H54 (cell line): ENCODE measurements at regions not wholly inside any gene's neighbourhood (a gene's known extent, or its start where the extent isn't known, plus 50 kb on each side); places are given as distances from the start of the nearest gene placed in this dataset.

Experiments
- DNase-seq: peaks from one replicate; pipeline ENCODE4 v3.0.0; 2011; ENCODE audit warnings: low spot score, mixed read lengths; ENCODE audit not compliant: insufficient read length
- FAIRE-seq: peaks from 3 replicates; lab custom pipeline; 2011; peaks lifted over from hg19 to GRCh38; lab: Jason Lieb, UNC
- POLR2A ChIP-seq: IDR thresholded peaks from 2 replicates; pipeline ENCODE4 v1.6.1; 2011; ENCODE audit warnings: low read depth, mild to moderate bottlenecking, low read length

DNA sequence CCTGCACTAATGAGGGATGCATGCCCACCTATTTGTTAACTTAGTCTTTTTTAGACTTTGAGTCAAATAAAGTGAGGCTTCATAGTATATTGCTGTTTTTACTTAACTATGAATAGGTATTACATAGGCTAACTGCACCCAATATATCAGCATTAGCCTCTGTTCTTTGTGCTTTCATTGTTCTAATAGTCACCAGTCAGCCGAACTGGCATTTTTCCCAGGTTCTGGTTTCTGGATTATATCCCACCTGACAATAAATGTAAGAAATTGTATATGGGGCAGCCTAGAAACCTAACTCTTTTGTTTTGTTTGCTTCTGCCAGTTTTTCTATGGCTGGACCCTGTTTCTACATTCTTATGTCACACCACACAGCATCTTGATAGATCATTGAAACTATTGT is 1672.4 kb upstream of the LRRTM1 start:
- no peak for DNase-seq
- TF ChIP-seq POLR2A, result no peak

DNA sequence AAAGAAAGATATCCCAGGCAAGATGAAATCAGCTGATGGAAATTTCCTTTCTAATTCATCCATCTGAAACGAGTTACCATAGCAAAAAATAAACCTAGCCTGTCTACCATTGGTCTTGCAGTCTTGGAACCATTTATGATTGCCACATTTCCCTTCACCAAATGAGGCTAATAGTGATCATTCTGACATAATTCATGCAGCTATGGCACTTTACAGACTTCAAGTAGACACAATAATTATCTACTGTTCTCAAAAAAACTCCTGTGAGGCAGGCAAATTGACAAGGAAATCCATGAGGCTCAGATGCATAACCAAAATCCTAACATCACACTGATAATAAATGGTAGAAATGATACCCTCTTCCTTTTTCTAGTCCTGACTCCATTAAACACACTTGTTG is 1669.7 kb upstream of the LRRTM1 start:
- FAIRE-seq (no peak), DNase-seq (no peak)
- TF ChIP-seq POLR2A, result no peak

More for the DNA sequence above, 1672.4 kb upstream of the LRRTM1 start:
- FAIRE-seq, result no peak

DNA sequence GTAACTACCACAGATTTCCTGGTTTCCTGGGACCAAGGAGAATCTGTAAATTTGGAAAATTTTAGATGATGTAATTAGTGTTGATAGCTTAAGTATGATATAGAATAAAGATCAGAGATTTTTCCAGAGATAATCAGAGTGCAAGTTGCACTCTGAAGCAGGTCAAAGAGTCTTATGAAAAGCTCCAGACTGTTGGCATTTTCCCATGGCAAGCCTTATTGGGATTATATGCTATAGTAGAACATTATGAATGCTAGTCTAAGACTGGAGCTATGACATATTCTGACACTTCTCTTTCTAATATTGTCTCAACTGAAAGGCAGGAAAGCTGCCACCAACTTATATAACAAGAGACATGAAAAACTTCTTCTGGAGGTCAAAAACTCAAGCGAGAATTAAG is 1638.3 kb upstream of the LRRTM1 start:
- FAIRE-seq (no peak), DNase-seq (no peak)
- no peak for TF ChIP-seq POLR2A

- no peak for FAIRE-seq
- no peak for DNase-seq
- TF ChIP-seq POLR2A, result no peak
Observed at GRCh38 chr2:81942136-81942680, 1637.7 kb upstream of the LRRTM1 start.

- FAIRE-seq (no peak), DNase-seq (no peak)
- no peak for TF ChIP-seq POLR2A
Observed at GRCh38 chr2:81940266-81940955, 1635.9 kb upstream of the LRRTM1 start.

GRCh38 chr2:81937944-81938343 is 1633.4 kb upstream of the LRRTM1 start:
- no peak for TF ChIP-seq POLR2A
- DNase-seq (no peak), FAIRE-seq (no peak)

DNA sequence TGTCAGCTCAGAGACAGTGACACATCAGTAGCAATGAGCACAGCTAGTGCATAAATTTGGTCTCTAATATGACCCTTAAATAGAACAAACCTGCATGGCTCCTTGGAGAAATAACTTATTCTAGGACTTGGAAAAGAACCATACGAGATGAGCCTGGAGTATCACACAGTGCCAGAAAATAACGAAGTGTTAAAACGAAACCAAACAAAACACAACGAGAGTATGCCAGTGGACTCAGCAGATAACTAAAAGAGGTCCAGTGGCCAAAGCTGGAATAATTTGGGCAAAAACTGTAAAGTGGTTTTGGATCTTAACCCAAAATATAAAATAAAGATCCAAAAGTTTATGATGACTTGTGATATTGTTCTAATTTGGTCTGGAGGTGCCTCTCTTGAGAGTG is 1599.0 kb upstream of the LRRTM1 start:
- TF ChIP-seq POLR2A, result no peak
- no peak for FAIRE-seq

DNA sequence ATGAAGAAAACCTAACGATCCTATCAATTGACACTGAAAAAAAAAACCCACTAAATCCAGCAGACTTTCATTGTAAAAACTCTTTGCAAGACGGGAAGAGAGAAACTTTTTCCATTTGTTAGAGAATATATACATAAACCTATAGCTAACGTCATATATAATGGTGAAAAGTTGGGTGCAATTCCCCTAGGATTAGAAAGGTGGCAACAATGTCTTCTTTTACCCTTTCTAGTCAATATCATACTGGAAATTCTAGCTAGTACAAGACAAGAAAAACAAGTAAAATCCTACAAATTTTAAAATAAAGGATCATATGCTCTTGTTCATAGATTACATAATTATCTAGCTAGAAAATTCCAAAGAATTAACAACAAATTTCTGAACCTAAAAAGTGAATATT is 1596.5 kb upstream of the LRRTM1 start:
- no peak for DNase-seq
- TF ChIP-seq POLR2A, result no peak
- FAIRE-seq, result no peak

More for the DNA sequence above, 1599.0 kb upstream of the LRRTM1 start:
- no peak for DNase-seq

GRCh38 chr2:81895620-81896250 is 1591.2 kb upstream of the LRRTM1 start:
- no peak for FAIRE-seq
- TF ChIP-seq POLR2A, result no peak
- no peak for DNase-seq

GRCh38 chr2:81894451-81894990 is 1590.0 kb upstream of the LRRTM1 start:
- DNase-seq, result no peak
- TF ChIP-seq POLR2A, result no peak

DNA sequence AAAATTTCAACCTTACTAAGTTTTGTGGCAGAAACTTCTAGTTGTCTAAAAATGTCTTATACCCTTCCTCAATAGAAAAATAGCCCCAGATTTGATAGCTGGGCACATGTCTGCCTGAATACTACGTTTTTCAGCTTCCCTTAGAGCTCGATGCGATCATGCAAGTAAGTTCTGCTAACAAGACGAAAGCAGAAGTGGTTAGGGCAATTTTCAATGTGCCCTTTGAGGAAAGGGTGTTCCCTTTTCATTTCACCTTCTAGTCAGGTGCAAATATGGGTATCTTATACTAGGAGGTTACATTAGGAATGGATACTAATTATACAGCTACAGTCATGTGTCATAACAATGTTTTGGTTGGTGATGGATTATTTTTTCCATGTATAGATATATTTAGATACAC is 1572.1 kb upstream of the LRRTM1 start:
- TF ChIP-seq POLR2A, result no peak
- DNase-seq (no peak), FAIRE-seq (no peak)

More at GRCh38 chr2:81894451-81894990, 1590.0 kb upstream of the LRRTM1 start:
- FAIRE-seq, result no peak

DNA sequence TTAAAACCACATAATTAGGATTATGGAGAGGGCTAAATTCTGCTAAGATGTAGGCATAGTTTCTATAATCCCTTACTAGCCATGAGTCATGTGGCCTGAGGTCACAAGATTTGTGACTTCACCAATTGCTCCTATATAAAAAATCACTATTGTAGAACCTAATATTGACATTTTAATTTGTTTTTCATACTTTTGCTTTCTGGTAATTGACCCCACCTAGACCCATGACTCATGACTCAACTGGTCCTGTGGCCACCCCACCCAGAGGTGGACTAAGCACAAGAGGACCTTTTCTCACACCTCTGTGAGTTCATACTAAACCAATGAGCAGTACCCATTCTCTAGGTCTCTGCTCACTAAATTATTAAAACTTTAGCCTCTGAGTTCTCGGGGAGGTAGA is 1567.5 kb upstream of the LRRTM1 start:
- FAIRE-seq, result no peak
- no peak for TF ChIP-seq POLR2A
- DNase-seq, result no peak

DNA sequence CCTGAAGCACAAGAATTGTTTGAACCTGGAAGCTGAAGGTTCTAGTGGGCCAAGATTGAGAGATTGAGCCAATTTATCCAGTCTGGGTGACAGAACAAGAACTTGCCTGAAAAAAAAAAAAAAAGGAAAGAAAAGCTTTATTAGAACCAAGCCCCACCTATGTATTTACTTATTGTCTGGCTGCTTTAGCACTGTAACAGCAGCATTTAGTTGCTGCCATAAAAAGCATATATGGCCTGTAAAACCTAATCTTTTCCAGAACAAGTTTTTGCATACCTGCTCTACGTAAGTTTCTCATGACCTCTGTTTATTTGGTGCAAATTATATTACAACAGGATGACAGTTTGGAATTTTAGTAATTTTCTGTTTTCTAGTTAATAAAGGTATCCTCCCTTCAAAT is 1565.6 kb upstream of the LRRTM1 start:
- FAIRE-seq (no peak), DNase-seq (no peak)
- no peak for TF ChIP-seq POLR2A

- DNase-seq (no peak), FAIRE-seq (no peak)
- no peak for TF ChIP-seq POLR2A
Observed at GRCh38 chr2:81858998-81859397, 1554.4 kb upstream of the LRRTM1 start.
